ENCODE measurements at regions not wholly inside any gene's neighbourhood (a gene's known extent, or its start where the extent isn't known, plus 50 kb on each side); places are given as distances from the start of the nearest gene placed in this dataset.
"Not testable (repeated sequence)": the region's sequence is repeated elsewhere in the genome, so short reads cannot be mapped to it uniquely, and the experiment has no call there.

DNA sequence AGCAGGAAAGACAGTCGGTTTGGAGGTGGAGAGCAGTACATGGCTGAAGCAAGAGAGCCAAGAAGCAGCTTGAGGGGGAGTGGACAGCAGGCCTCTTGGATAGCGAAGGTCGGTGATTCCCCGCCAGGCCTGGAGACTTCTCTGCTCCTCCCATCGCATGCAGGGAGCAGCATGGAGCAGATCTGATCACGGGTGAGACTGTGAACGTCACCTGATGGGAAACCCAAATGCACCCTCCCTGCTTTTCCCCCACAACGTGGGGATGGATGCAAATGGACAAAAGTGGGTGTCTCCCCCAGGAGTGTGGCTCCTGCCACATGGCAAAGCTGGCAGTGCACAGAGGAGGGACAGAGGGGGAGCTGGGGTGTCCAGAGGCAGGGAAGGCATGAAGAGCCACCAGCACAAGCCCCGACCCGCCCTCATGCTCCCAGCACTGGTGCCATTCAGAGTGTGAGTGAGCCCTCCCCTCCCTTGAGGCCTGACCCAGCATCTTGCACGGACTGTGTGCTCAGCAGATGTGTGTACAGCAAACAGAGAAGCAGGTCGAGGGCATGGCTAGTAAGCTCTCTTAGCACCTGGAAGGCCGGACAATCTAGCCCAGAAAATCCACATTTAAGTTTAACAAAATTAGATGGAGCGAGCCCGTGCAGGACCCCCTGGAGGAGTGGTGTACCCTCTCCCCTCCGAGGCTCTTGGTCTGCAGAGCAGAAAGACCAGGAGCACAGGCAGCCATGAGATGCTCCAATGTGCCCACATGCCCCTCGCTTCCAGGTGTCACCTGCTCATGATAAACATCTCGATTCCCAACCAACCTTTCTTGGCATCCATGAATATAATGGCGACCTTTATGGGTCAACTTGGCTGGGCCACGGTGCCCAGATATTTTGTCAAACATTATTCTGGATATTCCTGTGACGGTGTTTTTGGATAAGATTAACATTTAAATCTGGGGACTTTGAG is 661.7 kb downstream of the TBC1D22A start:
- DNase-seq, result no peak

DNA sequence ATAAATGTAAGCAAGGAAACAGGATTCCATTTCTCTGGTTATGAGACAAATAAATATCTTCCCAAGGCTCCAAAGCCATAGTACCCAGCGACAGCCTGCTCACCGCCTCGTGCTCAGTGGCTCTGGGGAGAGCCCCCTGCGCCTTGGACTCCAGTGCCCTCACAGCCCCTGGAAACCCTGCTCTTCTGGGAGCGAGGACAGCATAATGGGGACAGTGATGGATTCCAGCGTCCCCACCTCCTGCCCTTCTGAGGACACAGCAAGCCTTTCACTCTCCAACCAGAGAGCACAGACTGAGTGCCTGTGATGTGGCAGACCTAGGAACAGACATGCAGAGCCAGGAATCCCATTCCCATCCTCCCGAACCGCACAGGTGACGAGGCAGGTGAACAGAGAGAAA is 660.8 kb downstream of the TBC1D22A start:
- DNase-seq, result no peak

DNA sequence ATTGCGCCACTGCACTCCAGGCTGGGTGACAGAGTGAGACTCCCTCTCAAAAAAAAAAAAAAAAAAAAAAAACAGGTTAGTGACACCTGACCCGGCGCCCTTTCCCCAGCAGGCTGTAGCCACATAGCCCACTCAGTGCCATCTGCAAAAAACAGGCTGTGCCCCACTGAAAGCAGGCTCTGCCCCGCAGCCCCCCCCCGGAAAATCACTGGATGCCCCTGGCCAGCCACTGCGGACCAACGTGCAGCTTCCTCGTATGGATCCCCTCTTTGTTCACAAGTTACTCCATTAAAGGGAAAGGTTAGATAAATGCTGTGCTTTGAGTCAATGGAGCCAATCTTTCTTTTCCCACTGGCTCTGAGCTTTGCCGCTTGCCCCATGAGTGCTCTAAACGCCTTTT is 660.3 kb downstream of the TBC1D22A start:
- no peak for DNase-seq

DNA sequence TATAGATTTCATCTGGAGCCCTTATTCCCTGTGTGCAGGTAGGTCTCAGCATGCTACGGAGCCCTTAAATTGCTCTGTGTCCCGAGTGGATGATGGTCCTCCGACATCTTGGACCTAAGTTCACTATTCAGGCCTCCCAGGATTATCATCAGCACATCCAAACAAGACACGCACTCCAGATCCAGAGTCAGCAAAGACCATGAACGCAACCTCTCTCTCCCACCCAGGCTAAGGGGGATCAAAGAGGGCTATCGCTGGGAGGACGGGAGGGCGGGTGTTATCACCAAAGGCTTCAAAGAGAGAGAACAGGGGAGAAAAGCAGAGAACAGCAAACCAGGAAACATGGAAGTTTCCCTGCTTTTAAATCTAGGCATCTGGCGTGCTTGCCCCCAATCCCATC is 659.4 kb downstream of the TBC1D22A start:
- no peak for DNase-seq

DNA sequence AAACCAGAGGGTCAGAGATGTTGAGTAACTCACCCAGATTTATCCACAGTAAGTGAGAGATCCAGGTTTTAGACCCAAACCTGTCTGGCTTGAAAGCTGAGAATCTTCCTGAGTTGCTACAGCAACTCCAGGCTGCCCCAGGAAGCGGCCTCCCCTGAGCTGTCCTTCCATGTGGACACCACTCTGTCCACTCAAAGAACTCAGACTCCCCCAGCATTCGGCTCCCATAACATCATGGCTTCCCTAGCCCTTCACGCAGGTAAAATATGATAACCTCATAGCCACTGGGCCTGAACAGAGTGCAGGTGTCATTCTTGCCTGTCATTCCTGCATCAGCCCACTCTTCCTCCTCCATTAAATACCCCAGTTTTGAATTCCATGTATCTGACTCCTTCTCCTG is 657.8 kb downstream of the TBC1D22A start:
- no peak for DNase-seq

DNA sequence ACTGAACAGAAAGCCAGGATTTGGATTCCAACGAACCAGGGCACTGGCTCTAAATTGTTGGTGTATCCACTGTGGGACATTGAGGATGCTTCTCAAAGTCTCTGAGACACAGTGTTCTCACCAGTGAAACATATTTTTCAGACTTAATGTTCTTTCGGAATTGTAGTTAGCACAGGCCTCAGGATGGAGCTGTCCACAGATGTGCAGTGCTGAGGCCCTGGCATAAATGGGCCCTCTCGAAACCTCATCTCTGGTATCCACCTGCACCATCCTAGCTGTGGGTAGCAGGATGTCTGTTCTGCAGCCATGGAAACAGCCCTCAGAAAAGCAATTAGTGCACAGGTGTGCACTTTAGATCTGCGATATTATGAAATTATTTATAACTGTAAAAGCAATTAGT is 656.8 kb downstream of the TBC1D22A start:
- DNase-seq, result no peak

DNA sequence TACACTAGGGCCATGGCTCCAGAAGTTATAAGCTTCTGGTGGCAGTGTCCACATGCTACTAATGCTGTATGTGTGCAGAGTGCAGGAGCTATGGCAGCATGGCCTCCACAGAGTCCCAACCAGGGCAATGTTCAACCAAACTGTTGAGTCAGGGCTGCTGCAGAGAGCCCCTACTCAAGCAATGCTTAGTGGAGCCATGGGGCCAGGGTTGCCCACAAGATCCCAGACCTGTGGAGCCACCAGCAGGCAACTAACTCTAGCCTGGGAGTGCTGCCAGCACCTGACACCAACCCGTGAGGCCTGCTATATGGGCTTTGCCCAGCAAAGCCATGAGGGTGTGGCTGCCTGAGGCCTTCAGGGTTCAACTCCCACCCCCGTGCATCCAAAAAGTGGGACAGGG is 655.2 kb downstream of the TBC1D22A start:
- DNase-seq, result no peak

DNA sequence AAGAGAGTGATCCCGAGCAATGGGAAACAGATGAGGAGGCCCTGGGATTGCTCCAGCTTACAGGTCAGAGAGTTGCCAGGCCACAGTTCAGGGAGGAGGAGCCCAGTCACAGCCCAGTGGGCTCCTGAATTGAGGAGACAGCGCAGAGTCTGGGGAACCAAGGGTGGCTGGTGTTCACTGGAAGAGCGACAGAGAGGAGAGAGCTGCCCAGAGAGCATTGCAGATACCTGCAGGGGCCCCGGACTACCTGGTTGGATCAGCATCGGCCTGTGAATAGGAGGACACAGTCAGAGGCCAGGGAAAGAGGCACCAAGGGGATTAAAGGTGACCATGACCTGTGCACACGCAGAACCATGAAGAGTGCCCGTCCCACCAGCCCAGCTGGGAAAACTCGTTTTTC is 648.6 kb downstream of the TBC1D22A start:
- no peak for DNase-seq

DNA sequence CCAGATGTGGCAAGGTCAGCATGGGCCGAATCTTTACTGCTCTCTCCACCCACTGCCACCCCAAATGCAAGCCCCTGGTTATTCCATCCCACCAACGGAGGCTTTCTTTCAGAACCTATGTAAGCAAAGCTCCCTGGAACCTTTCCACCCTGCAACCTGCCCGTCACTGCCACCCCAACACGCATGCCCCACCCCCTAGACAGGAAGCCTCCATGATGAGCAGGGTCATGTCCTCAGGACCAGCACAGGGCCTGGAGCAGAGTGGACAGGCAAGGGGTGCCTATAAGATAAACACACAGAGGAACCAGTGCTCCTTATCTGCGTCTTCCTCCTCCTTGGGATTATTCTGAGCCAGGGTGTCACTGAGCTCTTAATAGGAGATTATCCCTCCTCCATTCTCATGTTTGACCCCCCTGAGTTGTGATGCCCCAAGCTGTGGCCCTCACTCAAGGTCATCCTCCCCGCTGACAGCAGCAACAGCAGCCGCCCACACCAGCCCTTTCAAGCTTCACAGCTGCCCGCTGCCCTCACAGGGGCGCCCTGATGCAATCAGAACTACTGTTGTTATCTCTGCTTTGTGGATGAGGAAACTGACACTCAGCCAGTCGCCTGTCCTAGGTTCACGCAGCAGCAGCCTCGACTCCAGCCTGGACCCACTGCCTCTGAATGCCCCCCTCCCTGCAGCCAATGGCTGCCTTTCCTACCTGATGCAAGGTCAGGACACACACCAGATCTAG is 647.3 kb downstream of the TBC1D22A start:
- DNase-seq, result no peak

DNA sequence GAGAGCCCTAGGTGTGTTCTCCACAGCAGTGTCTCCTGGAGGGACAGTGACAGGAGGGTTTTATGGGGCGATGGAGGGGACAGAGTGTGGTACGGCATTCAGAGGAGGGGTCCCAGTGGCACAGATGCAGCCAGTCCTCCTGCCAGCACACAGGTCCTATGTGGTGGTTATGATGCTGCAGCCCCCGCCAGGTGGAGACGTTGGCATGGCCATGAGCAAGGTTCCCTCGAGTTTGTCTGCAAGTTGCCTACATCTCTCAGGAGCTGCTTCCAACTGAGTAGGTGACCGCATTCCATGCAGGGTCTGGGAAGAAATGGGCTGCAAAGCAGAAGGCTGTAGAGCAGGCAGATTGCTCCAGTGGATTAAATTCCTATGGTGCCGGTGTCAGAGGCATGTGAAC is 646.0 kb downstream of the TBC1D22A start:
- no peak for DNase-seq

DNA sequence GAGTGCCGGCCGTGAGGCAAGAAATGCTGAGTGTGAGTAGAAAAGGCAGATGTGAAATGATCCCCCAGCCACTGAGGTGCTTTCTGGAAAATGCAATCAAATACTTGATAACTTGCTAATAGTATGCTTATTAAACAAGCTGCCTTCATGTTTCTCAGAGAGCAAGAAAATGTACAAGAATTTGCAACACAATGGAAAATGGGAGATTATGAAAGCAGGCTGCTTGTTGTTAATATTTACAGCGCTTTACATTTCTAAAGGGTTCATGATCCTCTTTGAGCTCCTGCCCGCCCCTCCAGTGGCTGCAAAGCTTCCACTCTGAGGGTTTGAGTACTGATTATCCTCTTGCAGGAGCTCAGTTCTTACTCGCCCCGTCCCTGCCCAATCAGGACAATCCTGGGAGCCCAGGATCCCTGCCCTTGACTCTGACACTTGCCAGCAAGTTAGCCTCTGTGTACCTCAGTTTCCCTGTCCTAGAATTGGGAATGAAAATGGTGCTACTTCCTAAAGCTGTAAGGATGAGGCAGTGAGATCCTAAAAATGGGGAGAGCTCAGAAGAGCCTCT is 645.1 kb downstream of the TBC1D22A start:
- no peak for DNase-seq

DNA sequence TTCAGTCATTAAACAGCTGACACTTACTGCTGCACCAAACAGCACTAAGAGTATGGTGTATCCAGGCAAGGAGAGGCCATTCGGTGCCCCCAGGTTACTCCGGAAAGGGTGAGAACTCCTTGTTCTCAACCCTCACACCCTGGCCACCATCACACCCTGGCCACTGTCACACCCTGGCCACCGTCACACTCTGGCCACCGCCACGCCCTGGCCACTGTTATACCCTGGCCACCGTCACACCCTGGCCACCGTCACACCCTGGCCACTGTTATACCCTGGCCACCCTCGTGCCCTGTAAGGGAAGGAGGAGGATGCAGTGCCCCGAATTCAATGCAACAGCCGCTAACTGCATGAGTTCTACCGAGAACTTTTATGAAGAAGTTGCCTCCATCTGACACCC is 644.4 kb downstream of the TBC1D22A start:
- DNase-seq, result no peak

DNA sequence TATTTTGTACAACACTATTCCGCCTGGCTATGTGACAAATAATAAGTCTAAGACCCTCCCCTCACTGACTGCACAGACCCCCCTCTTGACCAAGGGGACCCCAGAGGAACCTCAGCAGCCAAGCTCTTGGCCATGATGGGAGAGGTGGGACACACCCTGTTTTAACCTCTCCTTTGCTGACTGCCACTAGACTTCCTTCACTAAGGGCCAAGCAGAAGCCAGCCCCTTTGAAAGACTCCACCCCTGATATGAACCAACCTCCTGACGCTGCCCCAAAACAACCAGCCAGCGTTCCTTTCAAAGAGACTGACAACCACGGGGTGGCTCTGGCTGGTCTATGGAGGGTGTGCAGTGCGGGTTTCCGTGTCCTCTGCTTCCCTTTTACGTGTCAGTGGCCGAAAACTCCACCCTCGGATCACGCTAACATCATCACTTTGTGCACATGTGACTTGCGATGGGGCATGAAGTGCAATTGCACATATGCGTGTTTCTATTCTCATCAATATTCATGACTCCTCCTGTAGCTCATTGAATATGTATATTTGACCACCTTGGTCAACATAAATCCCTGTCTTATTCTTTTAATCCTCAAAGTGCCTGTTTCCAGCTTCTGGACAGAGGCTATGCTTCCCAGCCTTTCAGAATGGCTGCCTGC is 643.9 kb downstream of the TBC1D22A start:
- DNase-seq, result no peak

DNA sequence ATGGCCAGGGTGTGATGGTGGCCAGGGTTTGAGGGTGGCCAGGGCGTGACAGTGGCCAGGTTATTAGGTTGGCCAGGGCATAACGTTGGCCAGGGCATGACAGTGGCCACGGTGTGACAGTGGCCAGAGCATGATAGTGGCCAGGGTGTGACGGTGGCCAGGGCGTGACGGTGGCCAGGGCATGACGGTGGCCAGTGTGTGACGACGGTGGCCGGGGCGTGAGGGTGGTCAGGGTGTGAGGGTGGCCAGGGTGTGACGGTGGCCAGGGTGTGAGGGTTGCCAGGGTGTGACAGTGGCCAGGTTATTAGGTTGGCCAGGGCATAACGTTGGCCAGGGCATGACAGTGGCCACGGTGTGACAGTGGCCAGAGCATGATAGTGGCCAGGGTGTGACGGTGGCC is 642.8 kb downstream of the TBC1D22A start:
- DNase-seq, result not testable (repeated sequence)

DNA sequence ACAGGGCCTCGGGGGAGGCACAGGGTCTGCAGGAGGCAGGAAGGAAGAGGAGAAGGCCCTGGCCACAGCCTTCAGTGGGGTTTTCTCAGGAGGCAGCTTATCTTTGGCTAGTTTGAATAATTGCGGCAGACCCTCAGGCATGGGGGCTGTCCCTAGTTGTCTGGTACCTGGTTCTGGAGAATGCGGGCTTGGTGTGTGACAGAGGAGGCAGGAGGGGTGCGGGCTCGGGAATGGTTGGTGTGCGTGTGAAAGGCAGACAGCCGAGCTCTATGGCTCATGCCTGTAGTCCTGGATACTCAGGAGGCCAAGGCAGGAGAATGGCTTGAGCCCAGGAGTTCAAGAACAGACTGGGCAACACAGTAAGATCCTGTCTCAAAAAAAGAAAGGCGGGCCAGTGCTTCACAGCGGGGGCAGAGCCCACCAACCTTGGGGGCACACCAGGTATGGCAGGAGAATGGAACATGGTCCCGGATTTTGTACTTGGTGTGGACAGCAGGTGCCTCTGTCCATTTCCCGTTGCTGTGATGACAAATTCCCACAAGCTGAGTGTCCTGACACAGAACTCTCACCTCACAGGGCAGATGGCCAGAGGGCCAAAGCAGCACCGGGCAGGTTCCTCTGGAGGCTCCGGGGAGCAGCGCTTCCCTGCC is 640.6 kb downstream of the TBC1D22A start:
- no peak for DNase-seq

DNA sequence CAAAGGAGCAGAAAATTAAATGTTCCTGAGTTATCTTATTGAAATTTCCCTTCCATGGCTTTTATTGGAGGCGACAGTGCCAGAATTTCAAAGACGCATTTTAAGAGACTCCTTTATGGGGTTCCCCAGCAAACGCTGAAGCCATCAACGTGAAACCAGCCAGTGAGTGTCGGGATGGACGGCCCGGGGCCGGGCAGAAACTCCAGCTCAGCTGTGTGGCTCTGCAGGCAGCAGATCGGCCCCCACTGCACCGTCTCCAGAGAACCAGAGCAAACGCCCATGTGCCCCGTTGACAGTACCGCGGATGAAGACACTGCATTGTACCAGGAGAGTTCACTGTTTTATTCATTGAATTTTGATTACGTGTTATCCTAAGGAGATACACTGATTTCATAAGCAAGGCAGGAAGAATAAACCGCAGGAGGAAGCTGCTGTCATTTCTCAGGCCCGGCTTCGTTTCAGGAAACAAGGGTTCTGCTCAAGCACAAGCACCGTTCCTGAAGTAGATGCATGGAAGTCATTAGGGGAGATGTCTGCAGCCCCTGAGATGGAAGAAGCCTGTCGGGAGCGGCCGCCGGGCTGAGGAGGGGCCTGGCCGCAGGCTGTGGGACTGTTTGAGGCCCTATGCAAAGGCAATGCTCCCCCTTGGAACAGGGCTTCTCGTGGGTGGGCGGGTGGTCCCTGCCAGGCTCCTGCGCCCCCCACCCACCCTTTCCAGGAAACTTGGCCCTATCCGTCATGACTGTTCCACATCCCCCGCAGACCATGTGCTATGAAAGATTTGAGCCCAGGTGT is 639.7 kb downstream of the TBC1D22A start:
- DNase-seq, result no peak

DNA sequence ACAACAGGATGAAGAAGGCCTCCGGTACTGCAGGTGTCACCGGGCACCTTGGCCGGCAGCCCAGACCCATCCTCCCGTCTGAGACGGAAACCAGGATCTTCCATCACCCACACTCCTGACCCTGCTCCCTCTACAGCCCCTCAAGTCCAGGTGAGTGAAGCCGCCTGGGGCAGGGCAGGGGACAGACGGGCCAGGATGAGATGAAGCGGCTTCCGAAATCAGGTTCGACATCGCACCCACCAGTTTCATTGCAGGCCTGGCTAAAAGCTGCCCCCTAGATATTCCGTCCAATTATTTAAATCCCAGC is 639.1 kb downstream of the TBC1D22A start:
- DNase-seq, result no peak

DNA sequence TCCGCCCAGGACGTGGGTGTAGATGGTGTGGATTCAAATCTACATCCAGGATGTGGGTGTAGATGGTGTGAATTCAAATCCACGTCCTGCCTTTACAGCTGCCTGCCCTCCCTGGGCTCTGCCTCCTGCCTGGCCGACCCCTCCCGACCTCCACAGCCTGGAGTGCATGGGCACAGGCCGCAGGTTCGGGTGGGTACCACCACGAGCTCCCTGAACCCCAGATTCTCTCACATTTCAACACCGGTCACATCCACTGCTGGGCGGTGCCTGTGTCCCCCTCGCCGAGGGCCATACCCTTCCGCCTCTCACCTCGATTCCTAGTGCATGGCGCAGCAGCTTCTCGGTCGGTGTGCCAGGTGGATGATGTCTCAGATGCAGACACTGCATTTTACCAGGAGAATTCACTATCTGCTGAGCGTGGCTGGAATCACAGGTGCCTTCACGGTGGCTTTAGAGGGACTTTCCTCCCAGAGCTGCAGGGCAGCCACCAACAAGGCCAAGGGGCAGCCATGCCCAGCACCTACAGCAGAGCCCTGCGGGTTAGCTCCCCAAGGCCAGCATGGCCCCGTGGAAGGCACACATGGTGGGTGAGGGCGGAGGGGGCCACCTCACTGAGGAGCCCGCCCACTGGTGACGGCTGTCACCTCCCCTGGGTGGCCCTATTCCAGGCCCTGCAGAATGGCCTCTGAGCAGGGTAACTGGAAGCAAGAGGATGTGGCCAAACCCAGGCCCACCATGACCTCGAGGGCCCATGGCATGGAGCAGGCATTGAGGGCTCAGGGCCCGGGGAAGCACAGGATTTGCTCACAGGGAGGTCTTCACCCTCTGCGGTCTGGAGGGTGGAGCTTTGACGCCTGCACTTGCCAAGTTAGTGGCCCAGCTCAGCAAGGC is 638.5 kb downstream of the TBC1D22A start:
- DNase-seq, result no peak

DNA sequence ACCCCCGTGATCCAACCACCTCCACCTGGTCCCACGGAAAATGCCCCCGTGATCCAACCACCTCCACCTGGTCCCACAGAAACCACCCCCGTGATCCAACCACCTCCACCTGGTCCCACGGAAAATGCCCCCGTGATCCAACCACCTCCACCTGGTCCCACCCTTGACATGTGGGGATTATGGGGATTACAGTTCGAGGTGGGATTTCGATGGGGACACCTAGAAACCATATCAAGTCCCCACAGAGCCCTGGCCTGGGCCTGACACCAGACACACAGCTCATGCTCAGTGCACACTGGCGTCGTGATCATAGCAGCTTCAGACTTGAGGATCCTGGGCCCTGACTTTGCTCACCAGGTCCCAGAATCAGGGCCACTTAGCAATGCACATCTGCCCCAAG is 637.7 kb downstream of the TBC1D22A start:
- not testable (repeated sequence) for DNase-seq

DNA sequence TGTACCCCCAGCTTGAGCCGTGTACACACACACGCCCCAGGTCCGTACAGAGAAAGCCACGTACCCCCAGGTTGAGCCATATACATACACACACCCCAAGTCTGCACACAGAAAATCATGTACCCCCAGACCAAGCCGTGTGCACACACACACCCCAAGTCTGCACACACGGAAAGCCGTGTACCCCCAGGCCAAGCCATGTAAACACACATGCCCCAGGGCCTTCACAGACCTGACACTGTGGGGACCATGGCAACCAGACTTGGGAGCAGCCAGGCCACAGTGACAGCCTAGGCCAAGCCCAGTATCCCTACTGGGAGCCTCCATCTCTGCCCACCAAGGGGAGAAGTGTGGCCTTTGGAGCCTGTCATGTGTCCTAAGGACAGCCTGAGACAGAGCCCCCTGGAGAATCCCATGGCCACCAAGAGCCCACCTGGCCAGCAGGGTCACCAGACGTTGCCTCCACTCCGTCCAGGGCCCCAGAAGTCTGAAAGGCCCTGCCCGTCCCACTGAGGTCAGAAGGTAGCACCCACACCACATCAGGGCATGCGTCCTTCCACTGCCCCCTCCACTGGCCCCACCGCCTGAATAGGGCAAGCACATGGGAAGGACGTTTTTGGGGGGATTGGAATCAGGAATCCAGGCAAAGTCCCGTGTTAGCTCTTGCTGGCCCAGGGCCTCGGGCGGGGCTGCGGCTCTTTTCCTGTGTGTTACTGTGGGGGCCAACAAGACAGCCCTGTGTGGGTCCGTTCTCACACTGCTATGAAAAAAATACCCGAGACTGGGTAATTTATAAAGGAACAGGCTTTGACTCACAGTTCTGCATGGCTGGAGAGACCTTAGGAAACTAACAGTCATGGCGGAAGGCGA is 636.7 kb downstream of the TBC1D22A start:
- no peak for DNase-seq

Data from stimulated activated CD4-positive, alpha-beta T cell treated with anti-CD3 and anti-CD28 coated beads, Interleukin-12 subunit alpha, Interleukin-12 subunit beta, amount 100 ng/mL, for 4 hours (primary cell).